ENCODE measurements at regions not wholly inside any gene's neighbourhood (a gene's known extent, or its start where the extent isn't known, plus 50 kb on each side); places are given as distances from the start of the nearest gene placed in this dataset.

GRCh38 chr3:81936817-81937216 lies 175.4 kb upstream of the GBE1 start:
- DNase-seq = no peak

GRCh38 chr3:81932681-81933080 lies 171.2 kb upstream of the GBE1 start:
- DNase-seq = no peak

GRCh38 chr3:81931265-81932251 lies 170.1 kb upstream of the GBE1 start:
- DNase-seq = no peak

GRCh38 chr3:81929697-81930096 lies 168.3 kb upstream of the GBE1 start:
- no peak for DNase-seq

GRCh38 chr3:81927811-81928210 lies 166.4 kb upstream of the GBE1 start:
- DNase-seq = no peak

- no peak for DNase-seq
These were observed 163.9 kb upstream of the GBE1 start for GRCh38 chr3:81925385-81925784.

GRCh38 chr3:81923038-81923437 lies 161.6 kb upstream of the GBE1 start:
- DNase-seq = no peak

GRCh38 chr3:81922404-81922803 lies 161.0 kb upstream of the GBE1 start:
- DNase-seq = no peak

GRCh38 chr3:81920816-81921215 lies 159.4 kb upstream of the GBE1 start:
- no peak for DNase-seq

- DNase-seq = no peak
These were observed 155.4 kb upstream of the GBE1 start for GRCh38 chr3:81916890-81917289.

GRCh38 chr3:81913886-81914663 lies 152.6 kb upstream of the GBE1 start:
- no peak for DNase-seq

- no peak for DNase-seq
These were observed 149.8 kb upstream of the GBE1 start for GRCh38 chr3:81911221-81911620.

GRCh38 chr3:81910244-81910852 lies 148.9 kb upstream of the GBE1 start:
- DNase-seq = peak; percentile 11 to 33

- no peak for DNase-seq
These were observed 148.4 kb upstream of the GBE1 start for GRCh38 chr3:81909796-81910195.

GRCh38 chr3:81908561-81908960 lies 147.1 kb upstream of the GBE1 start:
- DNase-seq = no peak

- DNase-seq = no peak
These were observed 136.9 kb upstream of the GBE1 start for GRCh38 chr3:81898336-81898735.

- no peak for DNase-seq
These were observed 133.2 kb upstream of the GBE1 start for GRCh38 chr3:81894598-81894997.

- no peak for DNase-seq
These were observed 129.8 kb upstream of the GBE1 start for GRCh38 chr3:81891055-81891895.

GRCh38 chr3:81888914-81889557 lies 127.6 kb upstream of the GBE1 start:
- no peak for DNase-seq

GRCh38 chr3:81887448-81887847 lies 126.0 kb upstream of the GBE1 start:
- no peak for DNase-seq

- no peak for DNase-seq
These were observed 124.6 kb upstream of the GBE1 start for GRCh38 chr3:81886081-81886480.

GRCh38 chr3:81884791-81885190 lies 123.3 kb upstream of the GBE1 start:
- no peak for DNase-seq
